ENCODE measurements at regions not wholly inside any gene's neighbourhood (a gene's known extent, or its start where the extent isn't known, plus 50 kb on each side); places are given as distances from the start of the nearest gene placed in this dataset.

DNA sequence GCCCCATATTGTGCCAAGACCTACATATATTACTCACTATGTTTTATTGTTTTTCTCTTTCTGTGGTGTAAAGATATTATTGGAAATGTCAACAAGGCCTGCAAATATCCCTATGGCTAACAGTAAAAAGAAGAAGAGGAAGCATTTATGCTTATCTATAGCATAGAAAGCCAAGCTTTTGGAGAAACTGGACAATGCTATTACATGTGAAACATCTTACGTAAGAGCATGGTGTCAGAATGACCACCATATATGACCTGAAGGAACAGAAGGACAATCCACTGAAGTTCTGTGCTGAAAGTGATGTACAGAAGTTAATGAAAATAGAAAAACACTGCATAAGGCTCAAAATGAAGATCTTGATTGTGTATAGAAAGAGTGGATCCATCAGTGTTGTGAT, 145.2 kb downstream of the KCTD12 start:
- no peak for TF ChIP-seq POLR2A (IDR thresholded peaks at IDR 0.05; ENCODE audit: low read depth, low read length)
- no peak for TF ChIP-seq POLR2AphosphoS5 (IDR thresholded peaks at IDR 0.05; ENCODE audit: low read depth, low read length)
- TF ChIP-seq TAF1 (IDR thresholded peaks at IDR 0.05; ENCODE audit: borderline replicate concordance, low read depth, low read length) = no peak
